NOMO-1 (cell line): ENCODE measurements at regions not wholly inside any gene's neighbourhood (a gene's known extent, or its start where the extent isn't known, plus 50 kb on each side); places are given as distances from the start of the nearest gene placed in this dataset.

ENCODE experiments used
- DNase-seq, 2 experiments: peaks; one replicate each; lab custom pipeline; 2025; ENCODE audit not compliant: unreplicated experiment in 2 of 2; lab: John Stamatoyannopoulos, UW

DNA sequence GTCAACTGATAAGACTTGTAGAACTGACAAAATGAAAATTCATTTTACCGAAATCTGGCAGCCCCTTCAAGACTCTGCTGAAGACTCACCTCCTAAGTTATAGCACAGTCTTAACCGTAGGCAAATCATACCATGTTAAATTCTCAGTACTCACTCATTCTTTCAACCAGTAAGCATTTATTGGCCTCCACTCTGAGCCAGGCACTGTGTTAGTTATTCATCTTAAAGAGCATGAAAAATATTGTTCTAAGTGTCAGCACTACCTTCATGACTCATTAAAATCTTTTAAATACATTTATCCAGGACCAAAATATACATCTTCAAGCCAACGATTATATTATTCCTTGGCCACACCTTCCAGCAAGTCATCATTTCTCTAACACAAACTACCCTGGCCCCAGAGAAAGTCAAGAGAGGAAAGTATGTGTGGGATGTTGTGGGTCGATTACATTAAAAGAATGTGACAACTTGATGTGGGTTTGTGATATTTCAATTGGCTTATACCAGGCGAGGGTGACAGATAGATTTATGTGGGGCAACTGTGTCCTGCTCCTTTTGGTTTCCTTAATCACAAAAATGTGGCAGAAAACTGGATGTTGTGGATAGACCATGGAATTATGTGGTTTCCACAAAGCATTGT is 55.0 kb downstream of the TMEM30B start:
- DNase-seq, result no peak

DNA sequence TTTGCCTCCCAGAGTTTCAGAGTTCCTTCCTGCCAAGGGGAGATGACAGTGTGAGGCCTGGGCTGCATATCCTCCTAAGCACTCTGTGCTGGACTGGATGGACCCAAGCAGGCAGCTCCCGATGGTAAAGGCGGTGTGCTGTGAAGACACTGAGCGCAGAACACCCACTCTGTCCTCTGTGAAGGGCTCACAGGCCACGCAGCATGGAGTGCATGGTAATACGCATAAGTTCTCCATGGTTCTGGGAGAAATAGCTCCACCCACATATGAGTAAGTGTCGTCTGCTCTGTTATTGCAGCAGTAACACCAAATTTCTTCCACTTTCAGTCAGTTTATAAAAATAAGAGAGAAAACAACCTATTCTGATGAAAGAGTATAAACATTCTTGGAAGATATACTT is 55.8 kb downstream of the TMEM30B start:
- no peak for DNase-seq

- no peak for DNase-seq
Observed at GRCh38 chr14:61223552-61223951, 57.6 kb downstream of the TMEM30B start.

DNA sequence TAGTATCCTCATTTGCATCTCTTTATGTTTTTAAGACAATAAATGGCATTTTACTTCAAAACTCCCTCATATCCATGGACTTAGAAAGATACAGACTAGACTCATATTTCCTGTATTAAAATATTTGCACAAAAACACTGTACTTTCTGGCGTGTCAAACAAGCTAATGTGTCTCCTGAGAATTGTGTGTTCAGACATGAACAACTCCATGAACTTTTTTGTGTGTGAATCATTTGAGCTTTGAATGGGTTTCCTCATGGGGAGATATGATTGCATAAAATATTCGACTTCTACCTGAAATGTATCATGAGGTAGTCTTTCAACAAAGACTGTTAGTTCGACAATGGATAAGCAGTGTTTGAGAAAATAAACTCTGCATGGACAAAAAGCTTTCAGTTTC is 58.8 kb downstream of the TMEM30B start:
- DNase-seq, result no peak

DNA sequence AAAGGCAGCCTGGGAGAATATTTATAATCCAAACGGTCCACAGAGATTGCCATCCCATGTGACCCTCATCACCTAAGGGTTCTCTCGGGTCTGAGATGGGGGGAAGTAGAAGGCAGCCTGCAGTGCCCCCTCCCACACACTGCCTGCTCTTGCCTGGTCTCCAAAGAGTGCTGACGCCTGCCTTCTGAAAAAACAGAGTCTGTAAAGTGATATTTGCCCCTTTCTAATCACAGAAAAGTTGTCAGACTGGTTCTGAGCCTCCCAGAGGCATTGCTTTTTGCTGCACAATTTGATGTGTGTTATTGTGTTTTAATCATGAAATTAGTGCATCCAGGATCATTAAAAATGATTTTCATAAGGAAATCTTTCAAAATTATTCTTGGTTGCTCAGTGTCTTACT is 59.2 kb downstream of the TMEM30B start:
- DNase-seq, result no peak

- DNase-seq, result no peak
Observed at GRCh38 chr14:61219673-61220072, 61.5 kb downstream of the TMEM30B start.

GRCh38 chr14:61219256-61219655 is 61.9 kb downstream of the TMEM30B start:
- no peak for DNase-seq

DNA sequence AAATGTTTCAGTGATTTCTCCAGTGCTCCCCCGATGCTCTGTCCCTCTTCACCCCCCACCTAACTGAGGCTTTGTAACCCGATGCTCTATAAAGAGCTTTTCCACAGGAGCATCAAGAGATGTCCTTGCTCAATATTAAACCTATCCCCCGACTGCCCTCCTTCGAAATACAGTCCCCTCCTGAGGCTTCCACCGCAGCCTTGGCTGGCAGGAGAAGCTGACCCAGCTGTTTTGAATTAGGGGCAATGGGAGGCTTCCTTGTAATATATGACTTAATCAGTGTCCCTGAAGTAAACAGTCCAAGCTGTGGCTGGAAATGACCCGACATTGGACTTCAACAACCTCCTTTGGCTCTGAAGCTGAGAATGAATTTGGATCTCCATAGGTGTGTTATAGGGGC is 62.4 kb downstream of the TMEM30B start:
- no peak for DNase-seq

GRCh38 chr14:61218157-61218556 is 63.0 kb downstream of the TMEM30B start:
- DNase-seq, result no peak

- DNase-seq, result no peak
Observed at GRCh38 chr14:61217516-61217915, 63.6 kb downstream of the TMEM30B start.

DNA sequence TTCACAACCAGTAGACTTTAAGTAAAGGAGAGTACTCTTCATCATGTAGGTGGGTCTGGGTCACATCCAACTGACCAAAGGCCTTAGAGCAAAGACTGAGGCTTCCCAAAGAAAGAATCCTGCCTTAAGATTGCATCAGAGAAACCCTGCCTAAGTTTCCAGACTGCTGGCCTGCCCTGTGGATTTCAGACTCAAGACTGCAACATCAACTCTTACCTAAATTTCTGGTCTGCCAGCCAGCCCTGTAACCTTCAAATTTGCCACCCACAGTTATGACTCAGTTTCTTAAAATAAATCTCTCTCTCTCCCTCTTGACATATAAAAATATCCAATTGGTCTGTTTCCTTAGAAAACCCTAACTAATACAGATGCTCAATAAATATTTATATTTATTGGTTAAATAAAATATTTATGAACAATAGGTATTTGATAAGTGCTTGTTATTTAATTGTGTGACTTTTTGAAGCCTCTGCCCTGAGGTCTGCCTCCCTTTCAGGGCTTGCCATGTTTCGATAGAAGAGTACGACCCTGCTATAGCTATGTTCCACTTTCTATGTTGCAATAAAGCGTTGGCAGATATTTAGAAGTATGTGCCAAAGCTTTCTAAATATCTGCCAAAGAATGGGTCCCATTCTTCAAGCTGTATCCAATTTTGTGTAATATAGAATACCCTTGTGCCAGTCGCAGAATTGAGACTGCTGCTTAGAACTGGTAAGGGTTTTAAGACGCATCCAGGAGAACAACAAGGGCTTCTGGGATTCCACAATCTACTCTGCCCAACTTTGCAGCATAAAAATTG is 65.7 kb downstream of the TMEM30B start:
- DNase-seq, result no peak

DNA sequence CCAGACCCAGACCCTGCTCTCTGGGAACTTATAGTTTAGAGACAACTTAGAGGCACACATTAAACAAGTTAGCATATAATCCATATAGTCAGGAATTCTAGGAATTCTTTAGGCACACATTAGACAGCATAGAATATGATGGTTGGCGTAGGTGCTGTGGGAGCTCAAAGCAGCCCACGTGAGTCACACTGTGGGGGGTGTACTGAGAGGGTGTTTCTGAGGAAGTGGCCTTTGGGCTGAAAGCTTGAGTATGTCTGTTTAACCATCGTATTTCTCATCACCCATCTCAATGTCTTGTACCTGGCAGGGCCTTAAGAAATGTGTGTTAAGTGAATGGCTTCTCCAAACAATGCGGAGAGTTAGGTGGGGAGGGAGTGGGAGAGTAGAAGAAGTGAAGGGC is 67.2 kb downstream of the TMEM30B start:
- no peak for DNase-seq

- DNase-seq, result no peak
Observed at GRCh38 chr14:61213191-61213621, 67.9 kb downstream of the TMEM30B start.

DNA sequence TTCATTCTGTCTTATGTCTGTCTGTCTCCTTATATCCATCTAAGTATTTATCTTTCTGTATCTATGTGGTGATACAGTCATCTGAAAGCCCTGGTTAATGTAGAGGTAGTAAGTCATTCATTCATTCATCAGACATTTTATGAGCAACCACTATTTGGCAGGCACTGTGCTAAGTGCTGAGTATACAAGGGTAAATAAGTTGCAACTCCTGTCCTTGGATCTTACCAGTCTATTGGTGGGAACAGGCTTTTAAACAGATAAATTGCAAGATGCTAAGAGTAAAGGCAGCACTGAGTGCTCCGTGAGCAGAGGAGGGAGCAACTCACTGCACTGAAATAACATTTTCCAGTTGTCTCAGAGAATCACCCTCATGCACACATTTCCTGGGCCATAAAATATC is 68.6 kb downstream of the TMEM30B start:
- no peak for DNase-seq

DNA sequence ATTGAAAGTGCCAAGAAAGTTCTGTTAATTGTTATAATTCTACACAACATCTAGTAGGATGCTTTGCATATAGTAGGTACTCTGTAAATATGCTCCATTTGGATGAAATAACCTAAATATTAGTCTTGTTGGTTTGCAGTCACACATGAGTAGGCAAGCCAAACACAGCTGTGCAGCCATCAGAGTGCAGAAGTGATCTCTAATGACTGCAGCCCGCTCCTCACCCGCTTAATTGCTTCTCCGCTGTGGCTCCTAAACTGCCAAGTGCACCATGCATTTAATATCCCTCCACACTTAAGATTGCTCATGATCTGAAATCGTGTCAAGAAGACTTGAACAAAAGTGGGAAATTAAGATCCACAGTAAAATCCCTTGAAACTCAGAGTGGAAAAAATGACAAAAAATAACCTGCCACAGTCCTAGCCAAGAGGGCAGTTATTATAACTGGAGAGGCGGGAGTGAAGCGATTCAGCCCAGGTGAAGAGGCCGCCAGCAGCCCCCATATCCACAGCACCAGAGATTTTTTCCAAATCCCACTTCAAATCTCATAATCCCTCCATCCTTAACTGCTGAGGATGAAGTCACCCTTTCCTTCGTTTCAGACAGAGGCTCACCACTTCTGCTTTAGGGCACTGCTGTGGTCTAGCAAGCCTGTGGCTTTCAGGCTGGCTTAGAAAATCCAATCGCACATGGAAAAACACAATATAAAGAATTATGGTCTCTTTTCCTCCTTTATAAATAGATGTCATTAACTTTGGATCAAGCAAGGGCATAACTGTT is 69.5 kb downstream of the TMEM30B start:
- peak in 1 of 2 experiments; percentile 3 for DNase-seq

DNA sequence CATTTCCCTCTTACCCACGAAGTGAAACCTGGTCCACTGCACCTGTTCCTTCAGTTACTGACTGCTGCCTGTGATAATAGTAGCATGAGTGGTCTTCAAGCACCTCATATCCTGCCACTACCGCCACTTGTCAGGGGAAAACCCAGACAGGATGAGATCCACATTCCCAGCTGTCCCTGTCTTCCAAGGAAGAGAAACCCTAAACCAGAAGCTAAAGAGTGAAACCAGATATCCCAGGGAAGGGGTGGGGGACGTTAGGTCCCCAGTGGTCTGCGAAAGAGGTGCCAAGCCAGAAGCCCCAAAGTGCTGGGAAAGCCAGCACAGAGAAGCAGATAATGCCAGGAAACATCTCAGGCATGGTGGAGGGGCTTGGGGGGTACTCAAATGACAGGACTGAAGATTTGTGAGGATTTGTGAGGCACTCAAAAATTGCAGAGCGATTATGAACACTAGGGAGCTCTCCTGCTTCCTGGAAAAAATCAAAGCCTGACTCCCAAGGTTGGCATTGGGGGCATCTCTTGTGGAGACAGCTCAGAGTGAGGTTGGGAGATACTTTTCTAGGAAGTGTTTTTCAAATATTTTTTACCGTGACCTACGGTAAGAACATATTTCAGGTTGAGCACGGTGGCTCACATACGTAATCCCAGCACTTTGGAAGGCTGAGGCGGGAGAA is 77.9 kb downstream of the TMEM30B start:
- no peak for DNase-seq

GRCh38 chr14:61202124-61202523 is 79.0 kb downstream of the TMEM30B start:
- DNase-seq, result no peak

GRCh38 chr14:61201171-61201570 is 80.0 kb downstream of the TMEM30B start:
- peak in 1 of 2 experiments; percentile 16 for DNase-seq

GRCh38 chr14:61197416-61197815 is 83.7 kb downstream of the TMEM30B start:
- DNase-seq, result no peak

GRCh38 chr14:61196792-61197191 is 84.3 kb downstream of the TMEM30B start:
- DNase-seq, result no peak

- no peak for DNase-seq
Observed at GRCh38 chr14:61196034-61196433, 85.1 kb downstream of the TMEM30B start.
